GM10248 (cell line): ENCODE measurements at regions not wholly inside any gene's neighbourhood (a gene's known extent, or its start where the extent isn't known, plus 50 kb on each side); places are given as distances from the start of the nearest gene placed in this dataset.
"Not testable (repeated sequence)": the region's sequence is repeated elsewhere in the genome, so short reads cannot be mapped to it uniquely, and the experiment has no call there.

Source experiments
- CTCF ChIA-PET: fragments of 300-600 bp; sonication (Branson Sonifier 250); formaldehyde crosslinking; extraction: SDS; loops from one replicate; lab custom pipeline; 2021; ENCODE audit warnings: antibody characterized with exemption; lab: Yijun Ruan, JAX
- POLR2A ChIA-PET: fragments of 350-650 bp; sonication (Branson Sonifier 250); formaldehyde crosslinking; extraction: SDS; loops from one replicate; lab custom pipeline; 2020; ENCODE audit warnings: antibody characterized with exemption; lab: Yijun Ruan, JAX
- DNase-seq: peaks from one replicate; pipeline ENCODE4 v3.0.0; 2012; ENCODE audit errors: extremely low spot score
- CTCF ChIP-seq: IDR thresholded peaks from 2 replicates; pipeline ENCODE4 v1.5.1; 2012; ENCODE audit warnings: mild to moderate bottlenecking, low read depth; ENCODE audit errors: extremely low read depth, missing control alignments, control extremely low read depth

GRCh38 chr17:20843799-20844553 is 198.8 kb downstream of the USP22 start:
- POLR2A ChIA-PET, CTCF ChIA-PET, DNase-seq: not testable (repeated sequence)

GRCh38 chr17:20848869-20849443 is 193.9 kb downstream of the USP22 start:
- POLR2A ChIA-PET, CTCF ChIA-PET, DNase-seq: not testable (repeated sequence)
- TF ChIP-seq CTCF = peak; percentile 13

- POLR2A ChIA-PET, CTCF ChIA-PET, DNase-seq: not testable (repeated sequence)
Observed at GRCh38 chr17:20851591-20852238, 191.1 kb downstream of the USP22 start.

GRCh38 chr17:20852239-20852989 is 190.4 kb downstream of the USP22 start:
- ChIA-PET POLR2A (no interaction called here), CTCF (no interaction called here)
- no peak for DNase-seq
- TF ChIP-seq CTCF = no peak

- ChIA-PET POLR2A (no interaction called here), CTCF (no interaction called here)
- TF ChIP-seq CTCF = no peak
- DNase-seq = no peak
Observed at GRCh38 chr17:20852990-20853370, 189.8 kb downstream of the USP22 start.

GRCh38 chr17:20855910-20856470 is 186.8 kb downstream of the USP22 start:
- POLR2A ChIA-PET, CTCF ChIA-PET, DNase-seq: not testable (repeated sequence)

GRCh38 chr17:20866444-20867209 is 176.2 kb downstream of the USP22 start:
- DNase-seq, CTCF ChIA-PET, POLR2A ChIA-PET: not testable (repeated sequence)

- CTCF ChIA-PET, DNase-seq, POLR2A ChIA-PET: not testable (repeated sequence)
Observed at GRCh38 chr17:20867436-20867937, 175.3 kb downstream of the USP22 start.

- DNase-seq, CTCF ChIA-PET, POLR2A ChIA-PET: not testable (repeated sequence)
Observed at GRCh38 chr17:20867938-20868661, 174.7 kb downstream of the USP22 start.

GRCh38 chr17:20868662-20869007 is 174.2 kb downstream of the USP22 start:
- POLR2A ChIA-PET, CTCF ChIA-PET, DNase-seq: not testable (repeated sequence)

GRCh38 chr17:20873173-20873572 is 169.6 kb downstream of the USP22 start:
- POLR2A ChIA-PET, CTCF ChIA-PET, DNase-seq: not testable (repeated sequence)

- POLR2A ChIA-PET, DNase-seq, CTCF ChIA-PET: not testable (repeated sequence)
Observed at GRCh38 chr17:20873688-20874328, 169.0 kb downstream of the USP22 start.
